ENCODE measurements at regions not wholly inside any gene's neighbourhood (a gene's known extent, or its start where the extent isn't known, plus 50 kb on each side); places are given as distances from the start of the nearest gene placed in this dataset.

GRCh38 chr6:18330548-18331081, 56.5 kb upstream of the RNF144B start:
- Histone ChIP-seq H3K36me3 (ENCODE audit: control insufficient read depth in 2 of 2, extremely low read depth in 1 of 2, insufficient read depth in 2 of 2, low read length in 2 of 2) (no peaks in the 10 kb centered on the region), H3K9me3 (replicated peaks; ENCODE audit: control insufficient read depth, insufficient read depth, low read length) (no peaks in the 10 kb centered on the region), H3K79me2 (ENCODE audit: control insufficient read depth, insufficient read depth, low read length) (no peaks in the 10 kb centered on the region), H3K4me1 (ENCODE audit: control insufficient read depth, extremely low read depth, insufficient read depth, low read length) (peaks cover 9% of the 10 kb centered on the region), H3K9ac (replicated peaks; ENCODE audit: extremely low read depth, insufficient read depth, low read length) (no peak overlapping the region), H3K27me3 (ENCODE audit: control insufficient read depth in 2 of 2, insufficient read depth in 2 of 2, low read length in 2 of 2) (no peaks in the 10 kb centered on the region), H3K4me3 (replicated peaks in 1 of 3; ENCODE audit: insufficient read depth in 1 of 3, low read depth in 1 of 3, low read length in 3 of 3) (no peak overlapping the region), H3K9me1 (replicated peaks; ENCODE audit: control insufficient read depth, extremely low read depth, insufficient read depth, low read length) (no peaks in the 10 kb centered on the region), H3K4me2 (ENCODE audit: insufficient read depth, low read length) (no peak overlapping the region), H2AFZ (ENCODE audit: low read depth, low read length) (no peak overlapping the region), H4K20me1 (replicated peaks; ENCODE audit: control insufficient read depth, extremely low read depth, insufficient read depth, low read length) (no peaks in the 10 kb centered on the region), H3K27ac (ENCODE audit: insufficient read depth, low read depth, low read length) (no peak overlapping the region)
- intact Hi-C loops (cut with micrococcal nuclease), result no loop called here
- dilution Hi-C loops (cut with MboI; ENCODE audit: extremely low pct_ligation_motif_present, low sequenced_read_pairs), result no loop called here
- FAIRE-seq (no peak), DNase-seq (ENCODE audit: low read depth, low spot score) (no peak)
- POLR2A ChIA-PET, result no interaction called here
- TF ChIP-seq GATA2 (IDR thresholded peaks at IDR 0.05; ENCODE audit: insufficient read depth, insufficient read length, low read depth, low read length), result no peak
- no peak for TF ChIP-seq MAX (IDR thresholded peaks at IDR 0.05; ENCODE audit: insufficient read depth, insufficient read length)
- no peak for TF ChIP-seq MYC (IDR thresholded peaks at IDR 0.05; ENCODE audit: low read depth, low read length)
- TF ChIP-seq FOS (IDR thresholded peaks at IDR 0.05; ENCODE audit: borderline replicate concordance, insufficient read depth, low read length), result no peak
- TF ChIP-seq POLR2A (IDR thresholded peaks at IDR 0.05; ENCODE audit: low read depth, low read length), result no peak
- no peak for TF ChIP-seq JUN (IDR thresholded peaks at IDR 0.05; ENCODE audit: borderline replicate concordance, insufficient read depth, insufficient read length, low read depth)
- TF ChIP-seq POLR2AphosphoS5 (IDR thresholded peaks at IDR 0.05; ENCODE audit: insufficient read depth, low read depth, low read length), result no peak
- no peak for TF ChIP-seq CTCF (IDR thresholded peaks at IDR 0.05; ENCODE audit: extremely low read depth in 1 of 2, insufficient read depth in 1 of 2, low read depth in 1 of 2, low read length in 2 of 2)
- TF ChIP-seq EZH2 (IDR thresholded peaks at IDR 0.05; ENCODE audit: borderline replicate concordance, low read depth, low read length, severe bottlenecking), result no peak
- CTCF ChIA-PET, result interaction anchor here (0.6 to 2.0 kb wide), 5 partner anchors 12 to 56 kb away, joined by 3 to 5 read pairs (median 4); partner anchors contain the start of gene RNF144B
- no TSS peak for BruUV-seq (replicated peaks)

Data from endothelial cell of umbilical vein (primary cell).